ENCODE measurements at regions not wholly inside any gene's neighbourhood (a gene's known extent, or its start where the extent isn't known, plus 50 kb on each side); places are given as distances from the start of the nearest gene placed in this dataset.

GRCh38 chr2:236661762-236662110 is 92.1 kb downstream of the ACKR3 start:
- H3K27me3 ChIP-seq (ENCODE audit: control insufficient read depth, insufficient read depth, low read length) = no peaks in the 10 kb centered on the region
- DNase-seq (ENCODE audit: low read depth) = no peak
- H3K36me3 ChIP-seq (ENCODE audit: control insufficient read depth, insufficient read depth, low read length) = no peaks in the 10 kb centered on the region
- no peak for TF ChIP-seq CTCF (IDR thresholded peaks at IDR 0.05; ENCODE audit: insufficient read depth, low read length, poor library complexity, severe bottlenecking)
- H3K4me3 ChIP-seq (ENCODE audit: low read depth, low read length) = no peak overlapping the region

- Histone ChIP-seq H3K4me3 (ENCODE audit: low read depth, low read length) (no peak overlapping the region), H3K27me3 (ENCODE audit: control insufficient read depth, insufficient read depth, low read length) (no peaks in the 10 kb centered on the region), H3K36me3 (ENCODE audit: control insufficient read depth, insufficient read depth, low read length) (no peaks in the 10 kb centered on the region)
- DNase-seq (ENCODE audit: low read depth) = no peak
- TF ChIP-seq CTCF (IDR thresholded peaks at IDR 0.05; ENCODE audit: insufficient read depth, low read length, poor library complexity, severe bottlenecking) = no peak
These were observed 92.9 kb downstream of the ACKR3 start for GRCh38 chr2:236662231-236663185.

GRCh38 chr2:236663287-236664101 is 93.9 kb downstream of the ACKR3 start:
- Histone ChIP-seq H3K4me3 (ENCODE audit: low read depth, low read length) (no peak overlapping the region), H3K27me3 (ENCODE audit: control insufficient read depth, insufficient read depth, low read length) (no peaks in the 10 kb centered on the region), H3K36me3 (ENCODE audit: control insufficient read depth, insufficient read depth, low read length) (no peaks in the 10 kb centered on the region)
- no peak for DNase-seq (ENCODE audit: low read depth)
- TF ChIP-seq CTCF (IDR thresholded peaks at IDR 0.05; ENCODE audit: insufficient read depth, low read length, poor library complexity, severe bottlenecking) = no peak

GRCh38 chr2:236664136-236664535 is 94.5 kb downstream of the ACKR3 start:
- H3K36me3 ChIP-seq (ENCODE audit: control insufficient read depth, insufficient read depth, low read length) = no peaks in the 10 kb centered on the region
- H3K4me3 ChIP-seq (ENCODE audit: low read depth, low read length) = no peak overlapping the region
- TF ChIP-seq CTCF (IDR thresholded peaks at IDR 0.05; ENCODE audit: insufficient read depth, low read length, poor library complexity, severe bottlenecking) = no peak
- DNase-seq (ENCODE audit: low read depth) = no peak
- H3K27me3 ChIP-seq (ENCODE audit: control insufficient read depth, insufficient read depth, low read length) = no peaks in the 10 kb centered on the region

GRCh38 chr2:236665101-236665500 is 95.5 kb downstream of the ACKR3 start:
- TF ChIP-seq CTCF (IDR thresholded peaks at IDR 0.05; ENCODE audit: insufficient read depth, low read length, poor library complexity, severe bottlenecking) = no peak
- H3K36me3 ChIP-seq (ENCODE audit: control insufficient read depth, insufficient read depth, low read length) = no peaks in the 10 kb centered on the region
- DNase-seq (ENCODE audit: low read depth) = no peak
- no peaks in the 10 kb centered on the region for H3K27me3 ChIP-seq (ENCODE audit: control insufficient read depth, insufficient read depth, low read length)
- no peak overlapping the region for H3K4me3 ChIP-seq (ENCODE audit: low read depth, low read length)
